Inflammatory macrophage treated with lipopolysaccharide for 1 hour (primary cell): ENCODE measurements at regions not wholly inside any gene's neighbourhood (a gene's known extent, or its start where the extent isn't known, plus 50 kb on each side); places are given as distances from the start of the nearest gene placed in this dataset.

Experiments
- DNase-seq, 2 donors: peaks; one replicate each; pipeline ENCODE4 v3.0.0-alpha.2; 2020 to 2022

GRCh38 chr2:221675201-221675908 lies 103.3 kb upstream of the EPHA4 start:
- DNase-seq: no peak

DNA sequence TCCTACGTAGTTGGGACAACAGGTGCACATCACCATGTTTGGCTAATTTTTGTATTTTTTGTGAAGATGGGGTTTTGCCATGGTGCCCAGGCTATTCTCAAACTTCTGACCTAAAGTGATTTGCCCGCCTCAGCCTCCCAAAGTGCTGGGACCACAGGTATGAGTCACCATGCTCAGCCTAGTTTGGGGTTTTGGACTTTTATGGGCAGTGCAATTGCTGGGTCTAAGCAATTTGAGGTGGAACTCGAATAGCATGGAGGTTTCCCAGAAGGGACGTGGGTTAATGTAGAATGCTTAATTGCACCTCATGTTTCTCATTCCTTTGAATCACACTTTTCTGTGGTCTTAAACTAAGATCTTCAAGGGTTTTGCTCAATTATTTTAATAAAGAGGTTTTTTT lies 102.3 kb upstream of the EPHA4 start:
- DNase-seq: no peak

- DNase-seq: no peak
Observed at GRCh38 chr2:221673248-221673647, 101.1 kb upstream of the EPHA4 start.

DNA sequence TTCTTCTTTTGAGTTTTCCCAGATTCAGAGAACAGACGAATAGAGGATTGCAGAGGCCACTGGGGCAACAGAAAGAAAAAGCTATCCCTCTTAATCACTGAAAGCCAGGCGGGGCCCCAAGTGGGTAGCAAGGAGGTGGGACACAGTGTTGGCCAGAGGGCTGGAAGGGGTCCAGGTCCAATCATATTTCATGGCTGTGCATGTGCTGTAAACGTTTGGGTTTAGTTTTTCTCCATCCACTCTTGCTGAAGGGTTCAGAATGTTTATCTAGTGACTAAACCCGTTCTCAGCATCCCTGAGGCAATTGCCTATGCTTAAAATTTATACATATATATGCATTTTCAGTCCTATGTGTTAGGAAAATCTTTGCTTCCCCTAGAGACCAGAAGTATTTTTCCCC lies 99.4 kb upstream of the EPHA4 start:
- DNase-seq: no peak

GRCh38 chr2:221662689-221663391 lies 90.7 kb upstream of the EPHA4 start:
- no peak for DNase-seq

GRCh38 chr2:221657806-221658205 lies 85.7 kb upstream of the EPHA4 start:
- DNase-seq: no peak

GRCh38 chr2:221655300-221655699 lies 83.2 kb upstream of the EPHA4 start:
- DNase-seq: no peak

DNA sequence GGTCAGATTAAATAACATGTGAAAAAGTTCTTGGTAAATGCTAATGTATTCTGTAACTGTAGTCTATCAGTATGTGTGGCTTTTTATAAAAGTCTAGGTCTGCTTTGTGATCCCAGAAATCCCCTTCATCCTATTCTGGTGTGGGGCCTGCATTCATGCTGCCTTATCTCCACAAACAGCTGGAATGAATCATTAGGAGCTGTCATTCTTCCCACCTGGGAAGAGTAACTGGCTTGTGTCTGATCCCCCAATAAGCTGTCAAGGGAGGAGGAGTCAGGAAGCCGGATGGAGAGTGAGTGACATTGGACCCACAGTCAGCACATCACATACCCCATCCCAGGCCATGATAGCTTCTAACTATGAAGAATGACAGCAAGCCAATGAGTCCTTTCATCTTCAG lies 81.1 kb upstream of the EPHA4 start:
- DNase-seq: no peak

DNA sequence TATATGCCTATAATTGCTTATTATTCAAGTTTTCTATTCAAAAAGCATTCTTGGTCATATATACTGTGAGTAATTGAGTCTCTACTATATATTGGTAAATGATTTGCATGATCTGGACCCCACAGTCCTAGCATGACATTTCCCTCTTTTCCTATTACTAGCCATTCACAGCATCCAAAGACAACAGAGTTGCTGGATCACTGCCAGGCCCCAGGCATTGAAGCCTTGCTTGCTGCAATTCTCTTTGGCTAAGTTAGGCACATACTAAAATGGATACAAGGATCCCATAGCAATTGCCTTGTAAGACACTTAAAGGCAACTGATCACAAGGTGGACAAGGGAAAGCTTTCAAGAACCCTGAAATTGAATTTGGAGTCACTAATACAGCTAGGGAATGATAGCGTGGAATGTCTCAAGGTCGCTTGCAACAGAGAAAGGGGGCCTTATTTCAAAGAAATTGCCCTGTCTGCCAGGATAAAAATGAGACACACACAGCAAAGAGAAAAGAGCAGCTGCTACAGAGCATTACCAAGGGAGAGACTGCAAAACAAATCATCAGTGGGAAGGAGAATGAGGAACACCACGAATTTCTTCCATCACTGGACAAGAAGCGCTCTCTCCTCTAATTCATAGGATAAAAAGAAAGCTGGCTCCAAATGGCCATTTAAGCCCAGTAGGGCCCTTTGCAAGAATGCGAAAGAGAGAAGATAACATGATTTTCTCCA lies 77.1 kb upstream of the EPHA4 start:
- no peak for DNase-seq

DNA sequence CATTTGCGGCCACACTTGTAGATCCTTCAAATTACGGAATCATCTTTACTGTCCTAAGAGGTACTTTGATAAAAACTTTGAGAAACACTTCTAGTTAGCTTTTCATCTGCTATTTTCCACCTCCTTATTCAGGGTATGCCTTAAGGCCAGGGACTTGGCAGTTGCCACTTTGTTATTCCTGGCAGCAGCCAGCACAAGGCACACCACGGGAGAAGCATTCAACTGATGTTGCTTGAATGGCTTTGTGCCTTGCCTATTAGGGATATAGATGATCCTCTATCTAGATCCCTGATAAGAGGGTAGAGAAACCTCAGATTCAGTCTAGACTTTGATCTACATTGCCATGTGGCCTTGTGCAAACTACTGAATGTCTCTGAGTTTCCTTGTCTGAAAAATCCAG lies 70.3 kb upstream of the EPHA4 start:
- DNase-seq: no peak

- DNase-seq: no peak
Observed at GRCh38 chr2:221641181-221641871, 69.2 kb upstream of the EPHA4 start.

GRCh38 chr2:221640686-221641085 lies 68.6 kb upstream of the EPHA4 start:
- no peak for DNase-seq

DNA sequence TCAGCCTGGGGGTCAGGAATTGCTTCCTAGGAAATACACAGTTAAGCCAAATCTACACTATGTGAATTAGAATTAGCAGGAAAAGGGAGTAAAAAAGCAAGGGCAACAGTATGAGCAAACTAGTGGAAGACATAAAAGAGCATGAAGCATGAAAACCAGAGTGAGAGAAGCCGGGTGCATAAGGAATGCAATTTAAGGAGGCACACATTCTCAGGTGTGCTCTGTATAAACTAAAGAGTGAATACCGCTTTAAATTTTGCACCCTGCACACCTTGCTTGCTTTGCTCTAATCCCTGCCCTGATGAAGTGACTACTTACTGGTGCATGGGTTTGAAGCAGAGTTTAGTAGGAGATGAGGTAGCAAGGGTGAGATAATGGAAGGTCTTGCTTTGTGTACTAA lies 65.7 kb upstream of the EPHA4 start:
- DNase-seq: no peak

DNA sequence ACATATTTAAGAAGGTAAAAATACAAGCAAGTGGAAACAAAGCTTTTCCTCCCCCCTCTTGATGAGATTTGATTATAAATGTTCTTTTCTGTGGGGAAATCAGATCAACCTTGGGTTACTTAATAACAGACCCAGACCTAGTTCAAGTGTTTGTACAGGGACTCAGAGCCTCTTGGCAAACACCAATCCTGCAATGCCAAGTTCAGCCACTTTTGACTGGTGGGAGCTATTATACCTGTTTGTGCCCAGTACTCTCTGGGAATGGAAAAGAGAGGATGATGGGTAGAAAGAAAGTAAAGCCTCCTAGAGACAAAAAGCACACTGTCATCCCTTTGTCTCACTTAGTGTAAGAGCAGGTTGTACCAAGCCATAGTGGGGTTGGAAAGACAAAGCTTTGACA lies 63.8 kb upstream of the EPHA4 start:
- DNase-seq: no peak

GRCh38 chr2:221629468-221629867 lies 57.4 kb upstream of the EPHA4 start:
- DNase-seq: no peak

GRCh38 chr2:221624475-221624874 lies 52.4 kb upstream of the EPHA4 start:
- DNase-seq: no peak
